GM21423 (cell line): ENCODE measurements at regions not wholly inside any gene's neighbourhood (a gene's known extent, or its start where the extent isn't known, plus 50 kb on each side); places are given as distances from the start of the nearest gene placed in this dataset.

Source experiments
- ATAC-seq: cut with Tn5 transposase; IDR thresholded peaks from one replicate; pipeline ENCODE4 v1.9.1; 2021; ENCODE audit warnings: mild to moderate bottlenecking, moderate library complexity; ENCODE audit not compliant: unreplicated experiment

- ATAC-seq, result no peak
These were observed 441.4 kb downstream of the SH3GL2 start for GRCh38 chr9:18020121-18020745.

- ATAC-seq, result no peak
These were observed 443.8 kb downstream of the SH3GL2 start for GRCh38 chr9:18022642-18023041.

- no peak for ATAC-seq
These were observed 444.5 kb downstream of the SH3GL2 start for GRCh38 chr9:18023332-18023731.

GRCh38 chr9:18032636-18033035 is 441.3 kb upstream of the ADAMTSL1 start:
- no peak for ATAC-seq

GRCh38 chr9:18036422-18037187 is 437.3 kb upstream of the ADAMTSL1 start:
- ATAC-seq, result no peak

GRCh38 chr9:18037981-18038380 is 436.0 kb upstream of the ADAMTSL1 start:
- ATAC-seq, result no peak

GRCh38 chr9:18040327-18040726 is 433.6 kb upstream of the ADAMTSL1 start:
- ATAC-seq, result no peak

GRCh38 chr9:18043978-18044377 is 430.0 kb upstream of the ADAMTSL1 start:
- no peak for ATAC-seq

- no peak for ATAC-seq
These were observed 428.6 kb upstream of the ADAMTSL1 start for GRCh38 chr9:18045326-18045725.

- no peak for ATAC-seq
These were observed 427.9 kb upstream of the ADAMTSL1 start for GRCh38 chr9:18046068-18046467.

- no peak for ATAC-seq
These were observed 422.3 kb upstream of the ADAMTSL1 start for GRCh38 chr9:18051638-18052037.

- ATAC-seq, result no peak
These were observed 421.9 kb upstream of the ADAMTSL1 start for GRCh38 chr9:18052060-18052459.

GRCh38 chr9:18056269-18056992 is 417.5 kb upstream of the ADAMTSL1 start:
- ATAC-seq, result peak; percentile 7

- ATAC-seq, result peak; percentile 99
These were observed 417.0 kb upstream of the ADAMTSL1 start for GRCh38 chr9:18056993-18057369.

GRCh38 chr9:18058564-18059442 is 415.1 kb upstream of the ADAMTSL1 start:
- no peak for ATAC-seq

GRCh38 chr9:18059447-18059846 is 414.5 kb upstream of the ADAMTSL1 start:
- no peak for ATAC-seq

GRCh38 chr9:18060269-18060934 is 413.6 kb upstream of the ADAMTSL1 start:
- no peak for ATAC-seq

GRCh38 chr9:18061332-18061731 is 412.6 kb upstream of the ADAMTSL1 start:
- ATAC-seq, result no peak

GRCh38 chr9:18061856-18062255 is 412.1 kb upstream of the ADAMTSL1 start:
- no peak for ATAC-seq

- ATAC-seq, result no peak
These were observed 410.0 kb upstream of the ADAMTSL1 start for GRCh38 chr9:18063856-18064390.
